ENCODE measurements at regions not wholly inside any gene's neighbourhood (a gene's known extent, or its start where the extent isn't known, plus 50 kb on each side); places are given as distances from the start of the nearest gene placed in this dataset.

DNA sequence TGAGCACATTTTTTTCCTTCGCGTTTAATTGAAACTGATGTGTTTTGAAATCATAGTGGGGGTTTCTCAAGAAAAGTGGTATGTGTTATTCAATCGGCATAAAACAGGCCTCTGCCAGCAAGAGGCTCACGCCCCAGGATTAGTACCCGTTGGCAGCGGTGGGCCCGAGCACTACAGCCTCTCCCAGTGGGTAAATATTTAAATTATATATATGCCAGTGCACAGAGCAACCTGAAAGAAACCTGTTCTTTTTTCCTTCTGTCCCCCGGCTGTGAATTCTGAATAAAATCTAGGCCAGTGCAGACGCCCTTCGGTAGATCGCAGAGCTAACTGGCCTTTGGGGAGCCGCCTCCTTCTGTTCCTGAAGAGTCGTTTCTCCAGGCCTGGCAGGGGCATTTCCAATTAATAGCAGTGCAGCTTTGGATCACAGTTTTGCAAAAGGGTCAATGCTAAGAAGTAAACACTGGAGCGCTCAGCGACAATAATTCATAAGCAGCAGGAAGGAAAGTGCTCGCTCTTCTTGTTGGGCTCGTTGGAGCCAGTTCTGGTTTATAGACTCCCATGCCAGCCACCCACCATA lies 202.8 kb upstream of the SALL3 start:
- no peak for TF ChIP-seq SIN3A (IDR thresholded peaks at IDR 0.05; ENCODE audit: borderline replicate concordance, insufficient read depth, low read length)
- no peak for TF ChIP-seq FOXP2 (optimal IDR thresholded peaks at IDR 0.05; ENCODE audit: borderline replicate concordance, extremely low read depth, extremely low read length, insufficient read depth)
- TF ChIP-seq POLR2AphosphoS5 (IDR thresholded peaks at IDR 0.05; ENCODE audit: low read depth, low read length) = no peak
- TF ChIP-seq, protein P1, sequence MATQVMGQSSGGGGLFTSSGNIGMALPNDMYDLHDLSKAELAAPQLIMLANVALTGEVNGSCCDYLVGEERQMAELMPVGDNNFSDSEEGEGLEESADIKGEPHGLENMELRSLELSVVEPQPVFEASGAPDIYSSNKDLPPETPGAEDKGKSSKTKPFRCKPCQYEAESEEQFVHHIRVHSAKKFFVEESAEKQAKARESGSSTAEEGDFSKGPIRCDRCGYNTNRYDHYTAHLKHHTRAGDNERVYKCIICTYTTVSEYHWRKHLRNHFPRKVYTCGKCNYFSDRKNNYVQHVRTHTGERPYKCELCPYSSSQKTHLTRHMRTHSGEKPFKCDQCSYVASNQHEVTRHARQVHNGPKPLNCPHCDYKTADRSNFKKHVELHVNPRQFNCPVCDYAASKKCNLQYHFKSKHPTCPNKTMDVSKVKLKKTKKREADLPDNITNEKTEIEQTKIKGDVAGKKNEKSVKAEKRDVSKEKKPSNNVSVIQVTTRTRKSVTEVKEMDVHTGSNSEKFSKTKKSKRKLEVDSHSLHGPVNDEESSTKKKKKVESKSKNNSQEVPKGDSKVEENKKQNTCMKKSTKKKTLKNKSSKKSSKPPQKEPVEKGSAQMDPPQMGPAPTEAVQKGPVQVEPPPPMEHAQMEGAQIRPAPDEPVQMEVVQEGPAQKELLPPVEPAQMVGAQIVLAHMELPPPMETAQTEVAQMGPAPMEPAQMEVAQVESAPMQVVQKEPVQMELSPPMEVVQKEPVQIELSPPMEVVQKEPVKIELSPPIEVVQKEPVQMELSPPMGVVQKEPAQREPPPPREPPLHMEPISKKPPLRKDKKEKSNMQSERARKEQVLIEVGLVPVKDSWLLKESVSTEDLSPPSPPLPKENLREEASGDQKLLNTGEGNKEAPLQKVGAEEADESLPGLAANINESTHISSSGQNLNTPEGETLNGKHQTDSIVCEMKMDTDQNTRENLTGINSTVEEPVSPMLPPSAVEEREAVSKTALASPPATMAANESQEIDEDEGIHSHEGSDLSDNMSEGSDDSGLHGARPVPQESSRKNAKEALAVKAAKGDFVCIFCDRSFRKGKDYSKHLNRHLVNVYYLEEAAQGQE (IDR thresholded peaks at IDR 0.05; ENCODE audit: insufficient read depth in 1 of 2, low read depth in 2 of 2, low read length in 2 of 2) = no peak

DNA sequence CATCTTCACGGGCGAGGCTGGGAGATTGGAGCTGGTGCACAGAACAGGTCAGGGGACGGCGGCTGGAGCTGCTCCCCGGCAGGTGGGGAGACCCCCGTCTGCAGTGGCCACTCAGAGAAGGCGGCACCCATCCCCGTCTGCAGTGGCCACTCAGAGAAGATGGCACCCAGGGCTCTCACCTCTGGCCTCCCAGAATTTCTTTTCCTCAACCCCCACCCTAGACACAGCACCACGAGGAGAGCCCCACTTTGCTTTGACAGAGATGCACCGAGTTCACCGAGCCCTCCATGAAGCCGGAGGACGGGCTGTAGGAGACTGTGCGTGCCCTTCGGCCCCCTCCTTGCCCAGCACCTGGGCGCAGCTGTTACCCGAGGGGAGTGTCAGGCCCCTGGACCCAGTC lies 201.6 kb upstream of the SALL3 start:
- TF ChIP-seq, protein P1 (IDR thresholded peaks at IDR 0.05; ENCODE audit: insufficient read depth in 1 of 2, low read depth in 2 of 2, low read length in 2 of 2) = no peak
- TF ChIP-seq TAF1 (IDR thresholded peaks at IDR 0.05; ENCODE audit: borderline replicate concordance, insufficient read depth, low read length) (no peak), FOXP2 (optimal IDR thresholded peaks at IDR 0.05; ENCODE audit: borderline replicate concordance, extremely low read depth, extremely low read length, insufficient read depth) (no peak), SIN3A (IDR thresholded peaks at IDR 0.05; ENCODE audit: borderline replicate concordance, insufficient read depth, low read length) (no peak), POLR2AphosphoS5 (IDR thresholded peaks at IDR 0.05; ENCODE audit: low read depth, low read length) (no peak)

DNA sequence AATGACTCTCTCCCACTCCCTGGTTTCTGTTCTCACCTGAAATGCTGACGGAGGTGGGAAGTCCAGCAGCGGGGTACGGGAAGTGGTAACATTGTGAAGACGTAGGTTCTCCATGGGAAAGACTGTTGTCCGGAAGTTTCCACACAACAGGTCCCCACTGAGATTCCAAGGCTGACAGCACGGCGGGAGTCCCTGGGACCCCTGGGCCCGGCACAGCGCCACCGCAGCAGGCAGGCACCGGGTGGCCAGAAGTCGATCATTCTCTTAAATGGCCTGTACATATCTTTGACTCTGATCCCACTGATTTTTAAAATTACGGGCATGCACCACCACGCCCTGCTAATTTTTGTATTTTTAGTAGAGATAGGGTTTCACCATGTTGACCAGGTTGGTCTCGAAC lies 201.0 kb upstream of the SALL3 start:
- TF ChIP-seq FOXP2 (optimal IDR thresholded peaks at IDR 0.05; ENCODE audit: borderline replicate concordance, extremely low read depth, extremely low read length, insufficient read depth) (no peak), SIN3A (IDR thresholded peaks at IDR 0.05; ENCODE audit: borderline replicate concordance, insufficient read depth, low read length) (no peak), TAF1 (IDR thresholded peaks at IDR 0.05; ENCODE audit: borderline replicate concordance, insufficient read depth, low read length) (no peak), POLR2AphosphoS5 (IDR thresholded peaks at IDR 0.05; ENCODE audit: low read depth, low read length) (no peak)
- TF ChIP-seq, protein P1 (IDR thresholded peaks at IDR 0.05; ENCODE audit: insufficient read depth in 1 of 2, low read depth in 2 of 2, low read length in 2 of 2) = no peak

DNA sequence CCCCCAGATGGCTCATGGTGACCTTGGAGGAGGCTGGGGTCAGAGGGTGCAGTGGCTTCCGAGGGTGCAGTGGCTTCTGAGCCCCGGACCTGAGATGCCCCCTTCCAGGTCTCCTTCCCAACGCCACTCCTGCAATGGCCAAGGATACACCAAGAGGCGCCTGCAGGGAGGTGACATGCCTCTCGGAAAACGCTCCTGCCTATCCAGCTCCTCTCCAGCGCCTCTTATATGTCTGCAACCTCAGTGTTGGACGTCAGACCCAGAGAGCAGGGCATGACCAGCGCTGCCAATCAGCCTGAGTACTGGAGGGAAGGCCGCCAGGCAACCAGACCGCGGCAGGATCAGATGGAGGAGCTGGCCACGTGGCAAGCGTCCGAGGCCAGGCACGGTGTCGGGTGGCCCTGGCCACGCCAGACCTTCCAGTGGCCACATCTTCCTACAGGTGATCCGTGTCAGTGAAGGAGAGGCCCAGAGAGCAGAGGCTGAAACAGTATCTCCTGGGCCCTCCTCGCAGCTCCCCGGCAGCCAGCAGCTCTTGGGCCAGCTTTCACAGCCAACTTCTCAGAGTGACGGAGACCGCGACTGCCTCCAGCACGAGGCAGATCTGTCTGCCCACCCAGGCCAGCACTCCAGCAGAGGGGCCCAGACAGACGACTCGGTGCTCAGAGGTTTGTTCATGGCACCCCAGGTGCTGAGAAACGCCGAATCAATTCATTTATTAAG lies 199.5 kb upstream of the SALL3 start:
- TF ChIP-seq FOXP2 (optimal IDR thresholded peaks at IDR 0.05; ENCODE audit: borderline replicate concordance, extremely low read depth, extremely low read length, insufficient read depth) = no peak
- TF ChIP-seq, protein P1 (IDR thresholded peaks at IDR 0.05; ENCODE audit: insufficient read depth in 1 of 2, low read depth in 2 of 2, low read length in 2 of 2) = no peak
- no peak for TF ChIP-seq POLR2AphosphoS5 (IDR thresholded peaks at IDR 0.05; ENCODE audit: low read depth, low read length)
- no peak for TF ChIP-seq TAF1 (IDR thresholded peaks at IDR 0.05; ENCODE audit: borderline replicate concordance, insufficient read depth, low read length)
- TF ChIP-seq SIN3A (IDR thresholded peaks at IDR 0.05; ENCODE audit: borderline replicate concordance, insufficient read depth, low read length) = no peak
